Keratinocyte (primary cell): ENCODE measurements at regions not wholly inside any gene's neighbourhood (a gene's known extent, or its start where the extent isn't known, plus 50 kb on each side); places are given as distances from the start of the nearest gene placed in this dataset.
"Not testable (repeated sequence)": the region's sequence is repeated elsewhere in the genome, so short reads cannot be mapped to it uniquely, and the experiment has no call there.

Source experiments
- CTCF ChIP-seq, 3 experiments: IDR thresholded peaks in 1 of 3; conservative IDR thresholded peaks in 1 of 3; optimal IDR thresholded peaks in 1 of 3; 2 replicates in 2 of 3; 3 replicates in 1 of 3; pipeline versions ENCODE3 to v1.5.1; 2011; ENCODE audit warnings: low read length in 3 of 3, mild to moderate bottlenecking in 3 of 3, moderate library complexity in 2 of 3, control low read depth in 1 of 3, inconsistent platforms in 1 of 3; ENCODE audit not compliant: insufficient read depth in 2 of 3; ENCODE audit errors: extremely low read depth in 1 of 3
- EZH2 ChIP-seq: IDR thresholded peaks from one replicate; pipeline ENCODE4 v1.6.1; 2012; ENCODE audit warnings: inconsistent platforms, mild to moderate bottlenecking, low read length, moderate library complexity

- not testable (repeated sequence) for TF ChIP-seq CTCF (optimal IDR thresholded peaks at IDR 0.05 in 1 of 3, IDR thresholded peaks at IDR 0.05 in 1 of 3, conservative IDR thresholded peaks at IDR 0.05 in 1 of 3; ENCODE audit: extremely low read depth in 1 of 3, insufficient read depth in 2 of 3, low read length in 3 of 3); EZH2
Measured at GRCh38 chr15:77941090-77941827, 136.3 kb downstream of the TBC1D2B start.
